K562 (cell line): ENCODE measurements at regions not wholly inside any gene's neighbourhood (a gene's known extent, or its start where the extent isn't known, plus 50 kb on each side); places are given as distances from the start of the nearest gene placed in this dataset.

Source experiments
- ATAC-seq: fragments of 200-7000 bp; cut with Tn5 transposase; 3 replicates; pipeline ENCODE4 v1.9.1; 2020; ENCODE audit warnings: moderate library complexity
- BruUV-seq: library from RNA; stranded (reverse); fragments of 400-500 nt; replicated peaks from 2 replicates; lab custom pipeline; 2021; lab: Mats Ljungman, UMichigan
- CTCF ChIA-PET: fragments of 300-600 bp; formaldehyde crosslinking; extraction: SDS; loops from one replicate; lab custom pipeline; 2021; ENCODE audit warnings: low intra/inter-chr PET ratio; lab: Yijun Ruan, JAX
- POLR2A ChIA-PET: fragments of 300-600, 350-650 bp; sonication (Branson Sonifier 250); formaldehyde crosslinking; extraction: SDS; loops from one replicate; lab custom pipeline; 2021; ENCODE audit warnings: antibody characterized with exemption, inconsistent platforms; lab: Yijun Ruan, JAX
- DNase-seq, 4 experiments: peaks; one replicate each; pipeline versions ENCODE4 v3.0.0 to v3.0.0-alpha.2; 2011 to 2018; ENCODE audit warnings: low spot score in 3 of 4, mixed read lengths in 3 of 4; ENCODE audit errors: extremely low read depth in 1 of 4
- FAIRE-seq: peaks from 2 replicates; lab custom pipeline; 2011; peaks lifted over from hg19 to GRCh38; lab: Jason Lieb, UNC
- H2AFZ ChIP-seq: 2 replicates; pipeline ENCODE4 v1.6.0; 2011; ENCODE audit warnings: low read depth, low read length, control low read depth, inconsistent platforms
- H3K27ac ChIP-seq: fragments of 200-600 bp; 3 replicates; pipeline ENCODE4 v1.8.0; 2011; ENCODE audit warnings: low read depth, mild to moderate bottlenecking, control low read depth, inconsistent platforms, low read length, moderate library complexity, mixed read lengths; ENCODE audit errors: extremely low read depth
- H3K27me3 ChIP-seq, 2 experiments: fragments of 300-600 bp in 1 of 2; 2 replicates in 1 of 2; 3 replicates in 1 of 2; pipeline versions ENCODE4 v1.6.0 to v1.8.0; 2011; ENCODE audit warnings: inconsistent platforms in 2 of 2, low read length in 2 of 2, mild to moderate bottlenecking in 1 of 2, mixed read lengths in 1 of 2, moderate library complexity in 1 of 2; ENCODE audit not compliant: control insufficient read depth in 2 of 2, insufficient read depth in 2 of 2
- H3K36me3 ChIP-seq: fragments of 300-600 bp; 3 replicates; pipeline ENCODE4 v1.8.0; 2011; ENCODE audit warnings: mild to moderate bottlenecking, low read length, inconsistent platforms; ENCODE audit not compliant: control insufficient read depth, insufficient read depth
- H3K4me1 ChIP-seq, 2 experiments: fragments of 200-600 bp in 1 of 2; replicated peaks in 1 of 2; 2 replicates in 1 of 2; 3 replicates in 1 of 2; pipeline versions ENCODE4 v1.5.1 to v1.8.0; 2011; ENCODE audit warnings: inconsistent platforms in 2 of 2, low read length in 2 of 2, mild to moderate bottlenecking in 1 of 2, mixed read lengths in 1 of 2, moderate library complexity in 1 of 2; ENCODE audit not compliant: control insufficient read depth in 2 of 2, insufficient read depth in 2 of 2
- H3K4me2 ChIP-seq: 2 replicates; pipeline ENCODE4 v1.6.1; 2011; ENCODE audit warnings: low read length, control low read depth, inconsistent platforms, mixed read lengths; ENCODE audit not compliant: insufficient read depth
- H3K4me3 ChIP-seq: fragments of 200-600 bp; sonication (generic), shearing (Covaris generic); 2 replicates; pipeline ENCODE4 v1.5.1; 2016; ENCODE audit warnings: control low read depth, inconsistent platforms
- H3K79me2 ChIP-seq: fragments of 200-600 bp; 3 replicates; pipeline ENCODE4 v1.8.0; 2011; ENCODE audit warnings: low read length, inconsistent platforms; ENCODE audit not compliant: control insufficient read depth, insufficient read depth
- H3K9ac ChIP-seq, 2 experiments: 2 replicates each; pipeline versions ENCODE4 v1.6.0 to v1.6.1; 2011; ENCODE audit warnings: low read depth in 2 of 2, low read length in 2 of 2, control low read depth in 1 of 2, inconsistent platforms in 1 of 2, mild to moderate bottlenecking in 1 of 2, mixed read lengths in 1 of 2; ENCODE audit not compliant: insufficient read depth in 1 of 2
- H3K9me1 ChIP-seq: one replicate; pipeline ENCODE4 v1.6.0; 2011; ENCODE audit warnings: inconsistent platforms, mild to moderate bottlenecking, low read length, moderate library complexity; ENCODE audit not compliant: control insufficient read depth, insufficient read depth
- H3K9me3 ChIP-seq: replicated peaks from 2 replicates; pipeline ENCODE4 v1.5.1; 2011; ENCODE audit warnings: low read depth, low read length, inconsistent platforms; ENCODE audit not compliant: control insufficient read depth, insufficient read depth
- H4K20me1 ChIP-seq: replicated peaks from 2 replicates; pipeline ENCODE4 v1.6.1; 2011; ENCODE audit warnings: low read length, inconsistent platforms, mixed read lengths; ENCODE audit not compliant: control insufficient read depth, insufficient read depth
- CAMTA2 ChIP-seq: fragments of 250-450 bp; sonication (Bioruptor Pico); conservative IDR thresholded peaks from 2 replicates; pipeline ENCODE4 v1.5.1; 2022
- CHAMP1 ChIP-seq: fragments of 450-650 bp; IDR thresholded peaks from 2 replicates; pipeline ENCODE4 v1.6.1; 2016; ENCODE audit warnings: mild to moderate bottlenecking
- HES1 ChIP-seq: fragments of 450-650 bp; IDR thresholded peaks from 2 replicates; pipeline ENCODE4 v1.6.1; 2016; ENCODE audit warnings: low read depth, mild to moderate bottlenecking, moderate library complexity
- HSF4 ChIP-seq: fragments of 250-450 bp; sonication (Bioruptor Pico); IDR thresholded peaks from 2 replicates; pipeline ENCODE4 v2.1.2; 2022; ENCODE audit warnings: mild to moderate bottlenecking, moderate library complexity, borderline replicate concordance
- KLF13 ChIP-seq: fragments of 450-650 bp; IDR thresholded peaks from 2 replicates; pipeline ENCODE4 v1.6.1; 2016; ENCODE audit warnings: missing genetic modification characterization, low read depth, mild to moderate bottlenecking, missing compliant biosample characterization, moderate library complexity, borderline replicate concordance
- NFXL1 ChIP-seq: fragments of 450-650 bp; formaldehyde crosslinking; IDR thresholded peaks from 2 replicates; pipeline ENCODE4 v1.4.0; 2021; ENCODE audit warnings: mild to moderate bottlenecking
- NR2C1 ChIP-seq, 2 experiments: fragments of 450-650 bp; IDR thresholded peaks; 2 replicates each; pipeline ENCODE4 v1.6.1; 2017; ENCODE audit warnings: mild to moderate bottlenecking in 2 of 2, antibody characterized with exemption in 1 of 2, inconsistent platforms in 1 of 2, missing compliant biosample characterization in 1 of 2, missing genetic modification characterization in 1 of 2
- POLR2A ChIP-seq: fragments of 450-650 bp; conservative IDR thresholded peaks from 2 replicates; pipeline ENCODE4 v1.6.1; 2016
- SMARCC2 ChIP-seq: fragments of 450-650 bp; IDR thresholded peaks from 2 replicates; pipeline ENCODE4 v1.6.1; 2017; ENCODE audit warnings: antibody characterized with exemption, moderate library complexity, mild to moderate bottlenecking, low read depth
- SRSF1 ChIP-seq: fragments of 200-400 bp; formaldehyde crosslinking; IDR thresholded peaks from 2 replicates; pipeline ENCODE4 v1.6.1; 2017; ENCODE audit warnings: mild to moderate bottlenecking, low read depth, low read length, moderate library complexity
- TAL1 ChIP-seq: fragments of 450-650 bp; IDR thresholded peaks from 2 replicates; pipeline ENCODE4 v1.6.1; 2016; ENCODE audit warnings: mild to moderate bottlenecking
- THRB ChIP-seq: fragments of 450-650 bp; formaldehyde crosslinking; conservative IDR thresholded peaks from 2 replicates; pipeline ENCODE4 v1.4.0; 2022; ENCODE audit warnings: mild to moderate bottlenecking, missing genetic modification characterization
- ZC3H11A ChIP-seq: IDR thresholded peaks from 2 replicates; pipeline ENCODE4 v1.6.1; 2012; ENCODE audit warnings: low read depth, low read length, improper control_type of control experiment
- ZNF778 ChIP-seq: fragments of 450-650 bp; formaldehyde crosslinking; IDR thresholded peaks from 2 replicates; pipeline ENCODE4 v1.4.0; 2020; ENCODE audit warnings: mild to moderate bottlenecking, moderate library complexity
- WGBS: fragments of 100-300 bp; shearing (Covaris generic); methylation state at CpG from one replicate; pipeline ENCODE4 v1.1.6; 2016; ENCODE audit warnings: low coverage, mixed read lengths; ENCODE audit not compliant: insufficient coverage; ENCODE audit errors: missing lambda C conversion rate; 5-methylcytosine and 5-hydroxymethylcytosine counted together
- in situ Hi-C: fragments of 300-500 bp; cut with MboI; formaldehyde crosslinking; loops from 4 replicates; pipeline ENCODE4 v1.15.0; 2018; ENCODE audit warnings: inconsistent platforms, mixed read lengths
- intact Hi-C: fragments of 100-400 bp; cut with micrococcal nuclease; formaldehyde crosslinking; loops from 2 replicates; pipeline ENCODE4 v1.14.2; 2022

GRCh38 chr5:125236981-125237380 lies 490.5 kb upstream of the ZNF608 start:
- H3K27me3 ChIP-seq = no peaks in the 10 kb centered on the region
- H3K9ac ChIP-seq = no peak overlapping the region
- ATAC-seq = no peak
- no peak overlapping the region for H3K27ac ChIP-seq
- in situ Hi-C loops = no loop called here
- no peak for DNase-seq
- 0% methylated on average over 1 of the region's 1 CpG for WGBS
- no peaks in the 10 kb centered on the region for H4K20me1 ChIP-seq
- H3K4me1 ChIP-seq = no peaks in the 10 kb centered on the region
- H3K4me2 ChIP-seq = no peak overlapping the region
- CTCF ChIA-PET = interaction anchor here (0.6 kb wide), 1 partner anchor 1740 kb away, joined by 3 read pairs; no protein-coding TSS in a partner anchor
- H2AFZ ChIP-seq = no peak overlapping the region
- no peaks in the 10 kb centered on the region for H3K9me3 ChIP-seq
- H3K4me3 ChIP-seq = no peak overlapping the region
- FAIRE-seq = no peak
- TF ChIP-seq ZNF778 (no peak), TAL1 (no peak), HES1 (no peak)
- no peaks in the 10 kb centered on the region for H3K36me3 ChIP-seq
- H3K9me1 ChIP-seq = no peaks in the 10 kb centered on the region
- POLR2A ChIA-PET = interaction anchor here (0.7 kb wide), 1 partner anchor 40 kb away, joined by 3 read pairs; no protein-coding TSS in a partner anchor
- intact Hi-C loops = no loop called here
- BruUV-seq = no TSS peak
- H3K79me2 ChIP-seq = no peaks in the 10 kb centered on the region

GRCh38 chr5:125244531-125244930 lies 498.1 kb upstream of the ZNF608 start:
- intact Hi-C loops = no loop called here
- in situ Hi-C loops = no loop called here
- H3K4me3 ChIP-seq = no peak overlapping the region
- H3K27ac ChIP-seq = no peak overlapping the region
- no peak overlapping the region for H2AFZ ChIP-seq
- ATAC-seq = no peak
- no peak for DNase-seq
- no peaks in the 10 kb centered on the region for H3K4me1 ChIP-seq
- no peak for FAIRE-seq
- H3K4me2 ChIP-seq = no peak overlapping the region
- CTCF ChIA-PET = no interaction called here
- no peaks in the 10 kb centered on the region for H3K9me3 ChIP-seq
- 0% methylated on average over 2 of the region's 2 CpGs for WGBS
- no peaks in the 10 kb centered on the region for H4K20me1 ChIP-seq
- BruUV-seq = no TSS peak
- H3K36me3 ChIP-seq = no peaks in the 10 kb centered on the region
- no peaks in the 10 kb centered on the region for H3K9me1 ChIP-seq
- H3K79me2 ChIP-seq = no peaks in the 10 kb centered on the region
- H3K27me3 ChIP-seq = no peaks in the 10 kb centered on the region
- H3K9ac ChIP-seq = no peak overlapping the region
- POLR2A ChIA-PET = no interaction called here
- TF ChIP-seq ZC3H11A = no peak
- TF ChIP-seq KLF13 (tag) = no peak
- TF ChIP-seq CHAMP1 = no peak
- TF ChIP-seq HSF4 (CRISPR knock-in tag) = no peak
- TF ChIP-seq CAMTA2 = no peak
- TF ChIP-seq NR2C1 (IDR thresholded peaks at IDR 0.05) = no peak
- no peak for TF ChIP-seq NR2C1 (tag; IDR thresholded peaks at IDR 0.05)
- no peak for TF ChIP-seq NFXL1 (CRISPR knock-in tag)
- TF ChIP-seq SMARCC2 = no peak
- no peak for TF ChIP-seq SRSF1
- no peak for TF ChIP-seq POLR2A
- no peak for TF ChIP-seq THRB (CRISPR knock-in tag)
